ENCODE measurements at regions not wholly inside any gene's neighbourhood (a gene's known extent, or its start where the extent isn't known, plus 50 kb on each side); places are given as distances from the start of the nearest gene placed in this dataset.

- Histone ChIP-seq H3K27me3 (ENCODE audit: insufficient read depth, low read length) (no peaks in the 10 kb centered on the region), H3K4me2 (ENCODE audit: low read length) (no peak overlapping the region), H3K27ac (ENCODE audit: low read depth, low read length, poor library complexity, severe bottlenecking) (no peak overlapping the region), H3K4me3 (ENCODE audit: low read depth, low read length, poor library complexity, severe bottlenecking) (no peak overlapping the region), H4K20me1 (ENCODE audit: insufficient read depth, low read length) (no peaks in the 10 kb centered on the region), H3K36me3 (ENCODE audit: insufficient read depth, low read length) (no peaks in the 10 kb centered on the region), H3K9ac (ENCODE audit: low read length) (no peak overlapping the region), H3K9me2 (ENCODE audit: low read depth, low read length) (no peaks in the 10 kb centered on the region), H3F3A (ENCODE audit: insufficient read depth, low read length) (no peaks in the 10 kb centered on the region), H3K4me1 (ENCODE audit: insufficient read depth, low read length, severe bottlenecking) (no peaks in the 10 kb centered on the region), H3K9me3 (ENCODE audit: low read length) (no peaks in the 10 kb centered on the region), H2AFZ (ENCODE audit: low read length) (no peak overlapping the region), H3K79me2 (ENCODE audit: insufficient read depth, low read length) (no peaks in the 10 kb centered on the region)
- no peak for TF ChIP-seq EZH2 (IDR thresholded peaks at IDR 0.05; ENCODE audit: borderline replicate concordance, low read length)
- TF ChIP-seq CTCF (IDR thresholded peaks at IDR 0.05; ENCODE audit: low read length): no peak
These were observed 251.8 kb upstream of the SUCLG2 start for GRCh38 chr3:67906261-67906660.

GRCh38 chr3:67901681-67902080, 247.3 kb upstream of the SUCLG2 start:
- no peaks in the 10 kb centered on the region for H3K79me2 ChIP-seq (ENCODE audit: insufficient read depth, low read length)
- no peak overlapping the region for H3K4me3 ChIP-seq (ENCODE audit: low read depth, low read length, poor library complexity, severe bottlenecking)
- no peaks in the 10 kb centered on the region for H3K27me3 ChIP-seq (ENCODE audit: insufficient read depth, low read length)
- no peak overlapping the region for H3K9ac ChIP-seq (ENCODE audit: low read length)
- H3F3A ChIP-seq (ENCODE audit: insufficient read depth, low read length): no peaks in the 10 kb centered on the region
- no peak overlapping the region for H2AFZ ChIP-seq (ENCODE audit: low read length)
- no peaks in the 10 kb centered on the region for H4K20me1 ChIP-seq (ENCODE audit: insufficient read depth, low read length)
- peak; percentile 27; the same call in 1 of the 2 replicates for TF ChIP-seq CTCF (IDR thresholded peaks at IDR 0.05; ENCODE audit: low read length)
- TF ChIP-seq EZH2 (IDR thresholded peaks at IDR 0.05; ENCODE audit: borderline replicate concordance, low read length): no peak
- H3K9me2 ChIP-seq (ENCODE audit: low read depth, low read length): no peaks in the 10 kb centered on the region
- no peak overlapping the region for H3K27ac ChIP-seq (ENCODE audit: low read depth, low read length, poor library complexity, severe bottlenecking)
- H3K4me1 ChIP-seq (ENCODE audit: insufficient read depth, low read length, severe bottlenecking): no peaks in the 10 kb centered on the region
- H3K9me3 ChIP-seq (ENCODE audit: low read length): no peaks in the 10 kb centered on the region
- H3K36me3 ChIP-seq (ENCODE audit: insufficient read depth, low read length): no peaks in the 10 kb centered on the region
- no peak overlapping the region for H3K4me2 ChIP-seq (ENCODE audit: low read length)

GRCh38 chr3:67898916-67899315, 244.5 kb upstream of the SUCLG2 start:
- Histone ChIP-seq H3K4me2 (ENCODE audit: low read length) (no peak overlapping the region), H2AFZ (ENCODE audit: low read length) (no peak overlapping the region), H3K9me2 (ENCODE audit: low read depth, low read length) (no peaks in the 10 kb centered on the region)

More at GRCh38 chr3:67898916-67899315, 244.5 kb upstream of the SUCLG2 start:
- Histone ChIP-seq H4K20me1 (ENCODE audit: insufficient read depth, low read length) (no peaks in the 10 kb centered on the region), H3K9me3 (ENCODE audit: low read length) (no peaks in the 10 kb centered on the region), H3K36me3 (ENCODE audit: insufficient read depth, low read length) (no peaks in the 10 kb centered on the region), H3K27ac (ENCODE audit: low read depth, low read length, poor library complexity, severe bottlenecking) (no peak overlapping the region), H3K4me3 (ENCODE audit: low read depth, low read length, poor library complexity, severe bottlenecking) (no peak overlapping the region), H3K79me2 (ENCODE audit: insufficient read depth, low read length) (no peaks in the 10 kb centered on the region), H3K4me1 (ENCODE audit: insufficient read depth, low read length, severe bottlenecking) (no peaks in the 10 kb centered on the region), H3K27me3 (ENCODE audit: insufficient read depth, low read length) (no peaks in the 10 kb centered on the region), H3F3A (ENCODE audit: insufficient read depth, low read length) (no peaks in the 10 kb centered on the region), H3K9ac (ENCODE audit: low read length) (no peak overlapping the region)
- TF ChIP-seq CTCF (IDR thresholded peaks at IDR 0.05; ENCODE audit: low read length): no peak
- TF ChIP-seq EZH2 (IDR thresholded peaks at IDR 0.05; ENCODE audit: borderline replicate concordance, low read length): no peak

Data from OCI-LY1 (cell line).